PC-3 (cell line): ENCODE measurements at regions not wholly inside any gene's neighbourhood (a gene's known extent, or its start where the extent isn't known, plus 50 kb on each side); places are given as distances from the start of the nearest gene placed in this dataset.

Experiments
- ATAC-seq: fragments of 200-7000 bp; cut with Tn5 transposase; 2 replicates; pipeline ENCODE4 v1.9.1; 2020; ENCODE audit warnings: mild to moderate bottlenecking, moderate library complexity
- BruUV-seq: library from RNA; stranded (reverse); fragments of 400-500 nt; replicated peaks from 2 replicates; lab custom pipeline; 2021; lab: Mats Ljungman, UMichigan
- CTCF ChIA-PET: fragments of 300-600 bp; sonication (Branson Sonifier 250); formaldehyde crosslinking; loops from one replicate; lab custom pipeline; 2022; ENCODE audit warnings: antibody characterized with exemption; lab: Charles Lee
- POLR2A ChIA-PET: fragments of 300-600 bp; sonication (Branson Sonifier 250); formaldehyde crosslinking; loops from one replicate; lab custom pipeline; 2022; ENCODE audit warnings: antibody characterized with exemption; ENCODE audit not compliant: unreplicated experiment; lab: Charles Lee
- DNase-seq: peaks from one replicate; pipeline ENCODE4 v3.0.0-alpha.2; 2015
- H2AFZ ChIP-seq: fragments of 300-600 bp; sonication (generic); 2 replicates; pipeline ENCODE4 v1.6.0; 2016; ENCODE audit warnings: antibody characterized with exemption, low read length
- H3F3A ChIP-seq: fragments of 300-600 bp; sonication (generic); one replicate; pipeline ENCODE4 v1.6.0; 2017; ENCODE audit warnings: antibody characterized with exemption, low read length, control low read depth, mild to moderate bottlenecking; ENCODE audit not compliant: unreplicated experiment
- H3K27ac ChIP-seq: fragments of 300-600 bp; sonication (generic); 2 replicates; pipeline ENCODE4 v1.5.1; 2016; ENCODE audit warnings: mild to moderate bottlenecking, low read length
- H3K27me3 ChIP-seq: fragments of 300-600 bp; sonication (generic); 2 replicates; pipeline ENCODE4 v1.6.1; 2016; ENCODE audit warnings: low read length, mixed read lengths
- H3K36me3 ChIP-seq: fragments of 300-600 bp; sonication (generic); 2 replicates; pipeline ENCODE4 v1.6.1; 2016; ENCODE audit warnings: low read depth, mixed run types, low read length, mixed read lengths
- H3K4me1 ChIP-seq: fragments of 300-600 bp; sonication (generic); 2 replicates; pipeline ENCODE4 v1.5.1; 2016; ENCODE audit warnings: low read length; ENCODE audit not compliant: insufficient read depth
- H3K4me2 ChIP-seq: fragments of 300-600 bp; sonication (generic); 2 replicates; pipeline ENCODE4 v1.6.0; 2016; ENCODE audit warnings: low read length
- H3K4me3 ChIP-seq: fragments of 300-600 bp; sonication (generic); 2 replicates; pipeline ENCODE4 v1.5.1; 2016; ENCODE audit warnings: mild to moderate bottlenecking, low read length, mixed read lengths
- H3K79me2 ChIP-seq: fragments of 300-600 bp; sonication (generic); 2 replicates; pipeline ENCODE4 v1.6.1; 2017; ENCODE audit warnings: low read length, mixed read lengths
- H3K9ac ChIP-seq: fragments of 300-600 bp; sonication (generic); 2 replicates; pipeline ENCODE4 v1.6.0; 2016; ENCODE audit warnings: mild to moderate bottlenecking, low read length
- H3K9me2 ChIP-seq: fragments of 300-600 bp; sonication (generic); replicated peaks from 2 replicates; pipeline ENCODE4 v1.6.1; 2016; ENCODE audit warnings: mixed run types, low read length, mixed read lengths
- H3K9me3 ChIP-seq: fragments of 300-600 bp; sonication (generic); 2 replicates; pipeline ENCODE4 v1.6.1; 2016; ENCODE audit warnings: low read length, mixed read lengths
- H4K20me1 ChIP-seq: fragments of 300-600 bp; sonication (generic); 2 replicates; pipeline ENCODE4 v1.6.1; 2016; ENCODE audit warnings: low read length, mixed read lengths
- EZH2 ChIP-seq: fragments of 300-600 bp; sonication (generic); IDR thresholded peaks from one replicate; pipeline ENCODE4 v1.6.1; 2017; ENCODE audit warnings: antibody characterized with exemption, mild to moderate bottlenecking, low read length; ENCODE audit not compliant: unreplicated experiment
- EZH2phosphoT487 ChIP-seq: fragments of 300-600 bp; sonication (generic); IDR thresholded peaks from 2 replicates; pipeline ENCODE4 v1.6.1; 2018; ENCODE audit warnings: mild to moderate bottlenecking, antibody characterized with exemption, low read length, borderline replicate concordance
- intact Hi-C: fragments of 100-400 bp; cut with micrococcal nuclease; formaldehyde crosslinking; loops from 2 replicates; pipeline ENCODE4 v1.9.0; 2023
- TF ChIP-seq, protein P1 (sequence below): fragments of 300-600 bp; sonication (generic); conservative IDR thresholded peaks from 2 replicates; pipeline ENCODE4 v1.5.1; 2017; ENCODE audit warnings: antibody characterized with exemption, low read depth, mild to moderate bottlenecking, low read length

- no peak overlapping the region for H3K4me2 ChIP-seq
- no peaks in the 10 kb centered on the region for H3K9me3 ChIP-seq
- no peak overlapping the region for H2AFZ ChIP-seq
- H3K9me2 ChIP-seq: 0 out of 2 replicates have a peak, but pooled peaks cover 2% of the 10 kb centered on the region
- no peaks in the 10 kb centered on the region for H3K36me3 ChIP-seq
- TF ChIP-seq EZH2phosphoT487: no peak
- TF ChIP-seq, protein P1, sequence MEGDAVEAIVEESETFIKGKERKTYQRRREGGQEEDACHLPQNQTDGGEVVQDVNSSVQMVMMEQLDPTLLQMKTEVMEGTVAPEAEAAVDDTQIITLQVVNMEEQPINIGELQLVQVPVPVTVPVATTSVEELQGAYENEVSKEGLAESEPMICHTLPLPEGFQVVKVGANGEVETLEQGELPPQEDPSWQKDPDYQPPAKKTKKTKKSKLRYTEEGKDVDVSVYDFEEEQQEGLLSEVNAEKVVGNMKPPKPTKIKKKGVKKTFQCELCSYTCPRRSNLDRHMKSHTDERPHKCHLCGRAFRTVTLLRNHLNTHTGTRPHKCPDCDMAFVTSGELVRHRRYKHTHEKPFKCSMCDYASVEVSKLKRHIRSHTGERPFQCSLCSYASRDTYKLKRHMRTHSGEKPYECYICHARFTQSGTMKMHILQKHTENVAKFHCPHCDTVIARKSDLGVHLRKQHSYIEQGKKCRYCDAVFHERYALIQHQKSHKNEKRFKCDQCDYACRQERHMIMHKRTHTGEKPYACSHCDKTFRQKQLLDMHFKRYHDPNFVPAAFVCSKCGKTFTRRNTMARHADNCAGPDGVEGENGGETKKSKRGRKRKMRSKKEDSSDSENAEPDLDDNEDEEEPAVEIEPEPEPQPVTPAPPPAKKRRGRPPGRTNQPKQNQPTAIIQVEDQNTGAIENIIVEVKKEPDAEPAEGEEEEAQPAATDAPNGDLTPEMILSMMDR: no peak
- no peak for TF ChIP-seq EZH2
- no peaks in the 10 kb centered on the region for H3K27me3 ChIP-seq
- ChIA-PET POLR2A (no interaction called here), CTCF (no interaction called here)
- no peaks in the 10 kb centered on the region for H3K79me2 ChIP-seq
- H3K4me3 ChIP-seq: no peak overlapping the region
- DNase-seq (no peak), ATAC-seq (no peak)
- H3K9ac ChIP-seq: no peak overlapping the region
- H3K27ac ChIP-seq: no peak overlapping the region
- intact Hi-C loops: no loop called here
- BruUV-seq: no TSS peak
- H4K20me1 ChIP-seq: no peaks in the 10 kb centered on the region
- H3K4me1 ChIP-seq: no peaks in the 10 kb centered on the region
- H3F3A ChIP-seq: no peaks in the 10 kb centered on the region
These were observed 274.3 kb upstream of the CAMK1G start for GRCh38 chr1:209309198-209309597.

DNA sequence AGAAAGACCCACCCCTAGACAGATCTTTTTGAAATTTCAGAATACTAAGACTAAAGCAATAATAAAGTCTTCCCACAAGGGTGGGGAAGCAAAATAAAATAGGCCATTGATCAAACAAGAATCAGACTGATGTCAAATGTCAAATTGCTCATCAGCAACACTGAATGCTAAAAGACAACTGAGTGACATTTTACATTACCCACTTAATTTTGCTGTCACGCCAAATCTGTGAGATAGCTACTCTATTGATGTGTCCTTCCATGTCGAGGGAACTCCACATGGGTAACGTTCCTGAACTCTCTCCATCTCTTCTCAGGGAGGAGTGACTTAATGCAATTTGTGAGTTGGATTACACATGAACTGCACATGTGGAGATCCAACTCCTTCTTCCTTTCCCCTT is 271.7 kb upstream of the CAMK1G start:
- TF ChIP-seq EZH2 (no peak), EZH2phosphoT487 (no peak)
- TF ChIP-seq, protein P1: no peak

DNA sequence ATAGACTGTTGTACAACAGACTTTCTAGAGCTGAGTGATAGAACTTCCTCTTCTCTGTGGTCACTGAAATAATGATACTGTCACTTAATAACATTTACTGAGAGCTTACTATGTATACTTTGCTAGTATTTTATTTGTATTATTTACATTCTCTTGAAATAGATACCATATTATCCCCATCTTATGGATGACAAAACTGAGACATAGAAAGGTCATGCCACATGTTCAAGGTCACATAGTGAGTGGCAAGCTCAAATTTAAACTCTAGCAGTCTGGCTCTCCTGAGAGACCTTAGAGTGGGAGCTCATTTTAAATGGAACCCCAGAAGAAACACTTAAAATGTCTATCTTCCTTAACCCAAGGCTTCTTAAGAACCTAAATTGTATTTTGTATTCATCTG is 266.6 kb upstream of the CAMK1G start:
- Histone ChIP-seq H3F3A (peaks cover 11% of the 10 kb centered on the region), H2AFZ (no peak overlapping the region), H3K79me2 (no peaks in the 10 kb centered on the region), H3K4me2 (no peak overlapping the region), H3K9me2 (no peaks in the 10 kb centered on the region; the same call in 1 of the 2 replicates), H3K36me3 (no peaks in the 10 kb centered on the region), H4K20me1 (no peaks in the 10 kb centered on the region), H3K9me3 (no peaks in the 10 kb centered on the region), H3K4me3 (no peak overlapping the region), H3K9ac (no peak overlapping the region), H3K4me1 (peaks cover 32% of the 10 kb centered on the region), H3K27me3 (no peaks in the 10 kb centered on the region), H3K27ac (no peak overlapping the region)
- intact Hi-C loops: no loop called here
- BruUV-seq: no TSS peak
- ATAC-seq: no peak
- no peak for TF ChIP-seq EZH2
- DNase-seq: no peak
- ChIA-PET CTCF (no interaction called here), POLR2A (no interaction called here)

More for the DNA sequence above, 271.7 kb upstream of the CAMK1G start:
- Histone ChIP-seq H3F3A (no peaks in the 10 kb centered on the region), H2AFZ (no peak overlapping the region), H3K9me3 (no peaks in the 10 kb centered on the region), H3K4me1 (no peaks in the 10 kb centered on the region), H3K36me3 (no peaks in the 10 kb centered on the region), H3K9me2 (peaks cover 2% of the 10 kb centered on the region; the same call in 1 of the 2 replicates), H3K79me2 (no peaks in the 10 kb centered on the region), H3K9ac (no peak overlapping the region), H3K27ac (no peak overlapping the region), H3K4me3 (no peak overlapping the region), H3K27me3 (no peaks in the 10 kb centered on the region), H3K4me2 (no peak overlapping the region), H4K20me1 (no peaks in the 10 kb centered on the region)
- no TSS peak for BruUV-seq
- DNase-seq: no peak
- ATAC-seq: no peak
- intact Hi-C loops: no loop called here
- POLR2A ChIA-PET: no interaction called here
- CTCF ChIA-PET: no interaction called here
